Neural cell (in vitro differentiated cells): ENCODE measurements at regions not wholly inside any gene's neighbourhood (a gene's known extent, or its start where the extent isn't known, plus 50 kb on each side); places are given as distances from the start of the nearest gene placed in this dataset.

Experiments used
- H2AFZ ChIP-seq: fragments of 200-600, 300-800 bp; sonication (generic), shearing (Covaris generic); 2 replicates; pipeline ENCODE4 v1.6.0; 2014; ENCODE audit warnings: low read depth, mild to moderate bottlenecking, antibody characterized with exemption, low read length, moderate library complexity
- H3F3A ChIP-seq: fragments of 200-600 bp; shearing (Covaris generic); 2 replicates; pipeline ENCODE4 v1.6.1; 2016; ENCODE audit warnings: mild to moderate bottlenecking, moderate library complexity, mixed read lengths, antibody characterized with exemption, low read length; ENCODE audit not compliant: insufficient read depth, poor library complexity, severe bottlenecking
- H3K27ac ChIP-seq: fragments of 200-600, 300-800 bp; sonication (generic), shearing (Covaris generic); 2 replicates; pipeline ENCODE4 v1.5.1; 2014; ENCODE audit warnings: mild to moderate bottlenecking, low read length, moderate library complexity
- H3K27me3 ChIP-seq: fragments of 300-800, 200-600 bp; sonication (generic), shearing (Covaris generic); 2 replicates; pipeline ENCODE4 v1.6.0; 2014; ENCODE audit warnings: mild to moderate bottlenecking, low read depth, low read length, moderate library complexity; ENCODE audit not compliant: insufficient read depth
- H3K36me3 ChIP-seq: fragments of 300-800, 200-600 bp; sonication (generic), shearing (Covaris generic); 2 replicates; pipeline ENCODE4 v1.5.1; 2014; ENCODE audit warnings: mild to moderate bottlenecking, antibody characterized with exemption, low read length, moderate library complexity; ENCODE audit not compliant: insufficient read depth
- H3K4me2 ChIP-seq: fragments of 300-800, 200-600 bp; sonication (generic), shearing (Covaris generic); 2 replicates; pipeline ENCODE4 v1.6.0; 2014; ENCODE audit warnings: mild to moderate bottlenecking, low read length
- H3K4me3 ChIP-seq: fragments of 300-800, 200-600 bp; sonication (generic), shearing (Covaris generic); 2 replicates; pipeline ENCODE4 v1.5.1; 2014; ENCODE audit warnings: mild to moderate bottlenecking, low read length, moderate library complexity
- H3K79me2 ChIP-seq: fragments of 200-600 bp; shearing (Covaris generic); replicated peaks from 2 replicates; pipeline ENCODE4 v1.6.0; 2014; ENCODE audit warnings: mild to moderate bottlenecking, low read length, moderate library complexity; ENCODE audit not compliant: insufficient read depth
- H3K9ac ChIP-seq: fragments of 300-800, 200-600 bp; sonication (generic), shearing (Covaris generic); 2 replicates; pipeline ENCODE4 v1.6.1; 2016; ENCODE audit warnings: mild to moderate bottlenecking, low read length, mixed read lengths
- H3K9me2 ChIP-seq: fragments of 200-600 bp; shearing (Covaris generic); 2 replicates; pipeline ENCODE4 v1.6.1; 2016; ENCODE audit warnings: mild to moderate bottlenecking, low read length, mixed read lengths; ENCODE audit not compliant: insufficient read depth
- H3K9me3 ChIP-seq: fragments of 200-600, 300-800 bp; sonication (generic), shearing (Covaris generic); 2 replicates; pipeline ENCODE4 v1.6.1; 2016; ENCODE audit warnings: mild to moderate bottlenecking, mixed run types, low read length, moderate library complexity, mixed read lengths
- H4K20me1 ChIP-seq: fragments of 200-600 bp; shearing (Covaris generic); 2 replicates; pipeline ENCODE4 v1.6.1; 2016; ENCODE audit warnings: mild to moderate bottlenecking, mixed run types; ENCODE audit not compliant: insufficient read depth
- EP300 ChIP-seq: fragments of 450-650 bp; conservative IDR thresholded peaks from 2 replicates; pipeline ENCODE4 v1.6.1; 2014; ENCODE audit warnings: antibody characterized with exemption, mild to moderate bottlenecking, moderate library complexity; ENCODE audit not compliant: poor library complexity, severe bottlenecking
- EZH2 ChIP-seq: fragments of 200-600, 300-800 bp; shearing (Covaris generic), sonication (generic); IDR thresholded peaks from 2 replicates; pipeline ENCODE4 v1.6.1; 2014; ENCODE audit warnings: antibody characterized with exemption, low read length, borderline replicate concordance, mild to moderate bottlenecking; ENCODE audit not compliant: insufficient read depth, poor library complexity, severe bottlenecking
- MXI1 ChIP-seq: fragments of 450-650 bp; conservative IDR thresholded peaks from 2 replicates; pipeline ENCODE4 v1.6.1; 2014; ENCODE audit warnings: antibody characterized with exemption, mild to moderate bottlenecking; ENCODE audit not compliant: poor library complexity, severe bottlenecking
- POLR2AphosphoS5 ChIP-seq: IDR thresholded peaks from 2 replicates; pipeline ENCODE4 v1.6.1; 2012
- RAD21 ChIP-seq: fragments of 450-650 bp; conservative IDR thresholded peaks from 2 replicates; pipeline ENCODE4 v1.6.1; 2014; ENCODE audit warnings: antibody characterized with exemption, mild to moderate bottlenecking, moderate library complexity
- REST ChIP-seq: IDR thresholded peaks from 2 replicates; pipeline ENCODE4 v1.6.1; 2012; ENCODE audit warnings: borderline replicate concordance
- SMC3 ChIP-seq: fragments of 450-650 bp; conservative IDR thresholded peaks from 2 replicates; pipeline ENCODE4 v1.6.1; 2014; ENCODE audit warnings: antibody characterized with exemption, mild to moderate bottlenecking, moderate library complexity; ENCODE audit not compliant: poor library complexity
- TAF1 ChIP-seq: IDR thresholded peaks from 2 replicates; pipeline ENCODE4 v1.6.1; 2012; ENCODE audit warnings: low read depth
- TF ChIP-seq, protein P1 (sequence below): fragments of 450-650 bp; IDR thresholded peaks from 2 replicates; pipeline ENCODE4 v1.5.1; 2014; ENCODE audit warnings: antibody characterized with exemption, mild to moderate bottlenecking, moderate library complexity; ENCODE audit not compliant: poor library complexity, severe bottlenecking

DNA sequence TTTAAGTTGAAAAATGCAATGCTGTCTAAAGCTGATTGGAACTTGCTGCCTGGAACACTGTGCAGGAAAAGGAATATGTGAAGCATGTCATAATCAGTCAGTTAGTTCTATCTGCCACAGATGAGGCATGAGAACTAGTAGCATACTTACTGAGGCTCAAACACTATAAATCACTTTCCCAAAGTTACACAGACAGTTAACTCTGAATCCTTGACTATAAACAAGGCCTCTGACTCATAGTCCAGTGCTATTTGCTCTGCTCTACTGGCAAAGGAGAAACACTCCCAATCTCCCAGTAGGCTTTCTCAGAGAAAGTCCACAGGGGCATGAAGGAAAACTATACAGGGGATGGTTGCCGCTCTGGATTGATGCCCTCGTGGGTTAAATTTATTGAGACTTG, 2078.4 kb upstream of the TENM3 start:
- Histone ChIP-seq H3K27ac (no peak overlapping the region), H4K20me1 (no peaks in the 10 kb centered on the region), H3K79me2 (no peaks in the 10 kb centered on the region), H3K9me2 (no peaks in the 10 kb centered on the region), H3K9me3 (no peaks in the 10 kb centered on the region), H3K4me3 (no peak overlapping the region), H3K4me2 (no peak overlapping the region), H3K36me3 (no peaks in the 10 kb centered on the region), H3F3A (no peaks in the 10 kb centered on the region), H3K27me3 (no peaks in the 10 kb centered on the region), H2AFZ (no peak overlapping the region), H3K9ac (no peak overlapping the region)
- TF ChIP-seq RAD21 = no peak
- no peak for TF ChIP-seq EP300
- no peak for TF ChIP-seq SMC3
- TF ChIP-seq REST = no peak
- TF ChIP-seq TAF1 = no peak
- TF ChIP-seq MXI1 = no peak
- no peak for TF ChIP-seq POLR2AphosphoS5
- TF ChIP-seq, protein P1, sequence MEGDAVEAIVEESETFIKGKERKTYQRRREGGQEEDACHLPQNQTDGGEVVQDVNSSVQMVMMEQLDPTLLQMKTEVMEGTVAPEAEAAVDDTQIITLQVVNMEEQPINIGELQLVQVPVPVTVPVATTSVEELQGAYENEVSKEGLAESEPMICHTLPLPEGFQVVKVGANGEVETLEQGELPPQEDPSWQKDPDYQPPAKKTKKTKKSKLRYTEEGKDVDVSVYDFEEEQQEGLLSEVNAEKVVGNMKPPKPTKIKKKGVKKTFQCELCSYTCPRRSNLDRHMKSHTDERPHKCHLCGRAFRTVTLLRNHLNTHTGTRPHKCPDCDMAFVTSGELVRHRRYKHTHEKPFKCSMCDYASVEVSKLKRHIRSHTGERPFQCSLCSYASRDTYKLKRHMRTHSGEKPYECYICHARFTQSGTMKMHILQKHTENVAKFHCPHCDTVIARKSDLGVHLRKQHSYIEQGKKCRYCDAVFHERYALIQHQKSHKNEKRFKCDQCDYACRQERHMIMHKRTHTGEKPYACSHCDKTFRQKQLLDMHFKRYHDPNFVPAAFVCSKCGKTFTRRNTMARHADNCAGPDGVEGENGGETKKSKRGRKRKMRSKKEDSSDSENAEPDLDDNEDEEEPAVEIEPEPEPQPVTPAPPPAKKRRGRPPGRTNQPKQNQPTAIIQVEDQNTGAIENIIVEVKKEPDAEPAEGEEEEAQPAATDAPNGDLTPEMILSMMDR = no peak
- no peak for TF ChIP-seq EZH2

DNA sequence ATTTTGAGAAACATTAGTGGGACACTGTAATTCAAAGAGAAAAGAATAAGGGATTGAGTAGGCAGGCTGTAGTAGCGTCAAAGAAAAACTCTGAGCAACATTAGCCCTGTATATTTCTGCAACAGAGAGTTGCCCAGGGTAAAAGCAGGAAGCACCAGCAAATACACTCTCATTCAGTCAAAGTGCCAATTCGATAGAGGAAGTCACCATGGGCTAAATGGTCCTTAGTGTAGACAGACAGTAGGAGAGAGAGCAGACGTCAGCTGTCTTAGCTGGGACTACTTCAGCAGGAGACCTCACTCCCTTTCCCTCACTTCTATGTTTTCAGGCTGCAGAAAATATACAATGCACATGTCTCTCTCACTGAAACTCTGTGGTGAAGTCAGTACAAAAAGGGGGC, 2073.8 kb upstream of the TENM3 start:
- Histone ChIP-seq H3K4me2 (no peak overlapping the region), H3K36me3 (no peaks in the 10 kb centered on the region), H2AFZ (no peak overlapping the region), H4K20me1 (no peaks in the 10 kb centered on the region), H3K9ac (no peak overlapping the region), H3K9me2 (no peaks in the 10 kb centered on the region), H3F3A (no peaks in the 10 kb centered on the region), H3K9me3 (no peaks in the 10 kb centered on the region), H3K4me3 (no peak overlapping the region), H3K79me2 (no peaks in the 10 kb centered on the region), H3K27ac (no peak overlapping the region), H3K27me3 (no peaks in the 10 kb centered on the region)
- no peak for TF ChIP-seq EZH2
- TF ChIP-seq TAF1 = no peak
- no peak for TF ChIP-seq REST
- TF ChIP-seq POLR2AphosphoS5 = no peak
- TF ChIP-seq SMC3 = no peak
- TF ChIP-seq, protein P1 = no peak
- no peak for TF ChIP-seq MXI1
- no peak for TF ChIP-seq EP300
- TF ChIP-seq RAD21 = no peak
